ENCODE measurements at regions not wholly inside any gene's neighbourhood (a gene's known extent, or its start where the extent isn't known, plus 50 kb on each side); places are given as distances from the start of the nearest gene placed in this dataset.
"Not testable (repeated sequence)": the region's sequence is repeated elsewhere in the genome, so short reads cannot be mapped to it uniquely, and the experiment has no call there.

DNA sequence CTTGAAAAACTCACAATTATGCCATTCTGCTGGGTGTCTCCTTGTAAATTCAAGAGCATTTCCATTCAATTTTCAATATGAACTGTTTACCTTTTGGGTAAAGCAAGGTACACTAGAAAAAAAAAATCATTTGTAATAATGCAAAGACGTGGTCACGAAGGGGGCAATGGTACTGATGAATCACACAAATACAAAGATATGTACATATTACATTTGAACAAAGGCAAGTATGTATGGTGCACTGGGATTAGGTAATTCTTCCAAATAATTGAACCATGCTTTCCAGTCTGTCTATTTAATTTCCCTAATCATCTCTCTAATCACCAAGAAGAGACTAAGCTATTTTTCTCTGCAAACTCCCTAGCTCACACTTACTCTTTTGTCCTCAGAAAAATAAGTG is 63.4 kb upstream of the RNF38 start:
- Histone ChIP-seq H3K9me3 (ENCODE audit: control insufficient read depth in 2 of 2, insufficient read depth in 1 of 2, low read depth in 1 of 2, low read length in 1 of 2) (no peaks in the 10 kb centered on the region), H3K4me3 (ENCODE audit: low read depth in 1 of 2, low read length in 2 of 2) (no peak overlapping the region), H3K4me1 (ENCODE audit: control insufficient read depth in 2 of 2, insufficient read depth in 2 of 2, low read length in 1 of 2) (peaks cover 0 to 2% of the 10 kb centered on the region in 2 donors), H3K27me3 (ENCODE audit: control insufficient read depth in 1 of 2, insufficient read depth in 2 of 2, low read length in 2 of 2) (no peaks in the 10 kb centered on the region), H3K27ac (ENCODE audit: low read depth in 2 of 2, low read length in 1 of 2) (no peak overlapping the region), H3K36me3 (ENCODE audit: control insufficient read depth in 2 of 2, insufficient read depth in 2 of 2, low read length in 1 of 2) (no peaks in the 10 kb centered on the region)
- 74 to 80% methylated on average over 2 of the region's 2 CpGs for whole genome bisulfite sequencing, 2 donors

DNA sequence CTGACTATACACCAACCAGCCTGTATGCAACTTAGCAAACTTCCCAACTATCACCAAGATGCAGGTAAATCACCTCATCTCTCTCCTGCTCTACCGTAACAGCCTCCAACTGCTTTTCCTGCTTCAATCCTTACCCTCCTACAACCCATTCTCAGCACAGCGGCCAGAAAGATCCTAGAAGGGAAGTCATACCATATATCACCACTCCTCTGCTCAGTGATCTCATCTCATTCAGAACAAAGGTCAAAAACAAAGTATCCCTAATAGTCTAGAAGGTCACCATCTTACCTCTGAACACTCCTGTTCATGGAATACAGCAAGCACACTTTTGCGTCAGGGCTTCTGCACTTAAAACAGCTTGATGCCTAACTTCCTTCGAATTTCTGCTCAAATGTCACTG is 62.2 kb upstream of the RNF38 start:
- Histone ChIP-seq H3K27me3 (ENCODE audit: control insufficient read depth in 1 of 2, insufficient read depth in 2 of 2, low read length in 2 of 2) (no peaks in the 10 kb centered on the region), H3K9me3 (ENCODE audit: control insufficient read depth in 2 of 2, insufficient read depth in 1 of 2, low read depth in 1 of 2, low read length in 1 of 2) (no peaks in the 10 kb centered on the region), H3K4me3 (ENCODE audit: low read depth in 1 of 2, low read length in 2 of 2) (no peak overlapping the region), H3K4me1 (ENCODE audit: control insufficient read depth in 2 of 2, insufficient read depth in 2 of 2, low read length in 1 of 2) (no peaks in the 10 kb centered on the region), H3K36me3 (ENCODE audit: control insufficient read depth in 2 of 2, insufficient read depth in 2 of 2, low read length in 1 of 2) (no peaks in the 10 kb centered on the region), H3K27ac (ENCODE audit: low read depth in 2 of 2, low read length in 1 of 2) (no peak overlapping the region)
- WGBS, 2 donors, result 96 to 97% methylated on average over 4 of the region's 4 CpGs

- no peaks in the 10 kb centered on the region for H3K36me3 ChIP-seq (ENCODE audit: control insufficient read depth in 2 of 2, insufficient read depth in 2 of 2, low read length in 1 of 2)
- H3K27ac ChIP-seq (ENCODE audit: low read depth in 2 of 2, low read length in 1 of 2), result no peak overlapping the region
- H3K27me3 ChIP-seq (ENCODE audit: control insufficient read depth in 1 of 2, insufficient read depth in 2 of 2, low read length in 2 of 2), result no peaks in the 10 kb centered on the region
- H3K4me1 ChIP-seq (ENCODE audit: control insufficient read depth in 2 of 2, insufficient read depth in 2 of 2, low read length in 1 of 2), result no peaks in the 10 kb centered on the region
- H3K4me3 ChIP-seq (ENCODE audit: low read depth in 1 of 2, low read length in 2 of 2), result no peak overlapping the region
- H3K9me3 ChIP-seq (ENCODE audit: control insufficient read depth in 2 of 2, insufficient read depth in 1 of 2, low read depth in 1 of 2, low read length in 1 of 2), result no peaks in the 10 kb centered on the region
Observed at GRCh38 chr9:36461323-36461722, 61.3 kb upstream of the RNF38 start.

DNA sequence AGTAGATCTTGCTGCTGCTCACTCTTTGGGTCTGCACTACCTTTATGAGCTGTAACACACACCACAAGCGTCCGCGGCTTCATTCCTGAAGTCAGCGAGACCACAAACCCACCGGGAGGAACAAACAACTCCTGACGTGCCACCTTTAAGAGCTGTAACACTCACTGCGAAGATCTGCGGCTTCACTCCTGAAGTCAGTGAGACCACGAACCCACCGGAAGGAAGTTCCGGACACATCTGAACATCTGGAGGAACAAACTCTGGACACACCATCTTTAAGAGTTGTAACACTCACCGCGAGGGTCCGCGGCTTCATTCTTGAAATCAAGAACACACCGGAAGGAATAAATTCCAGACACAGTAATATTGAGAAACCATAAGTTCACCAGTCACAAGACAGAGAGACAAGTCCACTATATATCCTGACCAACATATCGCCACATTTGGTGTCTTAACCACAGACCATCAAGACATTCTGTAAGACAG is 58.4 kb upstream of the RNF38 start:
- H3K36me3 ChIP-seq (ENCODE audit: control insufficient read depth in 2 of 2, insufficient read depth in 2 of 2, low read length in 1 of 2); H3K27me3 ChIP-seq (ENCODE audit: control insufficient read depth in 1 of 2, insufficient read depth in 2 of 2, low read length in 2 of 2); H3K4me3 ChIP-seq (ENCODE audit: low read depth in 1 of 2, low read length in 2 of 2); H3K4me1 ChIP-seq (ENCODE audit: control insufficient read depth in 2 of 2, insufficient read depth in 2 of 2, low read length in 1 of 2); H3K27ac ChIP-seq (ENCODE audit: low read depth in 2 of 2, low read length in 1 of 2); H3K9me3 ChIP-seq (ENCODE audit: control insufficient read depth in 2 of 2, insufficient read depth in 1 of 2, low read depth in 1 of 2, low read length in 1 of 2): not testable (repeated sequence)
- 74 to 81% methylated on average over 17 of the region's 17 CpGs for WGBS, 2 donors

DNA sequence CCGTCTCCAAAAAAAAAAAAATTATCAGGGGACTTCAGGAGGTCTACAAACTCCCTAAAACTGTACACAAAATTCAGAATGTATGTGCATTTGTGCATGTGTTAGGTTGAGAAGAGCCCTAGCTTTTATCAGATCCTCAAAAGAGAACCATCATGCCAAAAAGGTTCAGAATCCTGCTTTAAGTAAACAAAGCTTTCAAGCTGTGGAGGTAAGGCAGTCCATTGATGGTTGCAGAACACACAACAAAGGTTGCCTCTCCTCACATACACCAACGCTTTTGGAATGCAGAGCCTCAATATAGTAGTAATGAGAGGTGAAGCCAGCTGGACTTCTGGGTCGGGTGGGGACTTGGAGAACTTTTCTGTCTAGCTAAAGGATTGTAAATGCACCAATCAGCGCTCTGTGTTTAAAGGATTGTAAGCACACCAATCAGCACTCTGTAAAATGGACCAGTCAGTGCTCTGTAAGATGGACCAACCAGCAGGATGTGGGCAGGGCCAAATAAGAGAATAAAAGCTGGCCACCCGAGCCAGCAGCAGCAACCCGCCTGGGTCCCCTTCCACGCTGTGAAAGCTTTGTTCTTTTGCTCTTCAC is 57.9 kb upstream of the RNF38 start:
- no peaks in the 10 kb centered on the region for H3K9me3 ChIP-seq (ENCODE audit: control insufficient read depth in 2 of 2, insufficient read depth in 1 of 2, low read depth in 1 of 2, low read length in 1 of 2)
- H3K36me3 ChIP-seq (ENCODE audit: control insufficient read depth in 2 of 2, insufficient read depth in 2 of 2, low read length in 1 of 2), result no peaks in the 10 kb centered on the region
- no peaks in the 10 kb centered on the region for H3K27me3 ChIP-seq (ENCODE audit: control insufficient read depth in 1 of 2, insufficient read depth in 2 of 2, low read length in 2 of 2)
- 71 to 83% methylated on average over 7 of the region's 7 CpGs for WGBS, 2 donors
- no peak overlapping the region for H3K27ac ChIP-seq (ENCODE audit: low read depth in 2 of 2, low read length in 1 of 2)
- H3K4me3 ChIP-seq (ENCODE audit: low read depth in 1 of 2, low read length in 2 of 2), result no peak overlapping the region
- H3K4me1 ChIP-seq (ENCODE audit: control insufficient read depth in 2 of 2, insufficient read depth in 2 of 2, low read length in 1 of 2), result no peaks in the 10 kb centered on the region

- no peak overlapping the region for H3K27ac ChIP-seq (ENCODE audit: low read depth in 2 of 2, low read length in 1 of 2)
- H3K27me3 ChIP-seq (ENCODE audit: control insufficient read depth in 1 of 2, insufficient read depth in 2 of 2, low read length in 2 of 2), result no peaks in the 10 kb centered on the region
- WGBS, 2 donors, result 78 to 93% methylated on average over 1 of the region's 1 CpG
- H3K36me3 ChIP-seq (ENCODE audit: control insufficient read depth in 2 of 2, insufficient read depth in 2 of 2, low read length in 1 of 2), result no peaks in the 10 kb centered on the region
- H3K4me3 ChIP-seq (ENCODE audit: low read depth in 1 of 2, low read length in 2 of 2), result no peak overlapping the region
- no peaks in the 10 kb centered on the region for H3K9me3 ChIP-seq (ENCODE audit: control insufficient read depth in 2 of 2, insufficient read depth in 1 of 2, low read depth in 1 of 2, low read length in 1 of 2)
- no peaks in the 10 kb centered on the region for H3K4me1 ChIP-seq (ENCODE audit: control insufficient read depth in 2 of 2, insufficient read depth in 2 of 2, low read length in 1 of 2)
Observed at GRCh38 chr9:36456480-36457065, 56.5 kb upstream of the RNF38 start.

DNA sequence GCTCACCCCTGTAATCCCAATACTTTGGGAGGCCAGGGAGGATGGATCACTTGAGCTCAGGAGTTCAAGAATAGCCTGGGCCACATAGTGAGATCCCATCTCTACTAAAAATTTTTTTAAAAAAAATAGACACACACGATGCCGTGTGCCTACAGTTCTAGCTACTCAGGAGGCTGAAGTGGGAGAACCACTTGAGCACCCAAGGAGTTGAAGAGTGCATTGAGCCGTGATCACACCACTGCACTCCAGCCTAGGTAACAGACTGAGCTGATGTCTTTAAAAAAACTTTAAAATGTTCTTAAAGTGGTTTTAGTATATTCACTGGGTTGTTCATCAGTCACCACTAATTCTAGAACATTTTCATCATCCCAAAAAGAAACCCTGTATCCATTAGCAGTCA is 51.9 kb upstream of the RNF38 start:
- 93 to 95% methylated on average over 3 of the region's 3 CpGs for WGBS, 2 donors
- no peaks in the 10 kb centered on the region for H3K27me3 ChIP-seq (ENCODE audit: control insufficient read depth in 1 of 2, insufficient read depth in 2 of 2, low read length in 2 of 2)
- no peaks in the 10 kb centered on the region for H3K4me1 ChIP-seq (ENCODE audit: control insufficient read depth in 2 of 2, insufficient read depth in 2 of 2, low read length in 1 of 2)

GRCh38 chr9:36450110-36450732 is 50.2 kb upstream of the RNF38 start:
- no peak overlapping the region for H3K27ac ChIP-seq (ENCODE audit: low read depth in 2 of 2, low read length in 1 of 2)
- no peaks in the 10 kb centered on the region for H3K27me3 ChIP-seq (ENCODE audit: control insufficient read depth in 1 of 2, insufficient read depth in 2 of 2, low read length in 2 of 2)
- no peaks in the 10 kb centered on the region for H3K9me3 ChIP-seq (ENCODE audit: control insufficient read depth in 2 of 2, insufficient read depth in 1 of 2, low read depth in 1 of 2, low read length in 1 of 2)
- WGBS, 2 donors, result 89 to 91% methylated on average over 3 of the region's 3 CpGs
- H3K36me3 ChIP-seq (ENCODE audit: control insufficient read depth in 2 of 2, insufficient read depth in 2 of 2, low read length in 1 of 2), result no peaks in the 10 kb centered on the region
- H3K4me3 ChIP-seq (ENCODE audit: low read depth in 1 of 2, low read length in 2 of 2), result no peak overlapping the region
- no peaks in the 10 kb centered on the region for H3K4me1 ChIP-seq (ENCODE audit: control insufficient read depth in 2 of 2, insufficient read depth in 2 of 2, low read length in 1 of 2)

More for the DNA sequence above, 51.9 kb upstream of the RNF38 start:
- Histone ChIP-seq H3K9me3 (ENCODE audit: control insufficient read depth in 2 of 2, insufficient read depth in 1 of 2, low read depth in 1 of 2, low read length in 1 of 2) (no peaks in the 10 kb centered on the region), H3K27ac (ENCODE audit: low read depth in 2 of 2, low read length in 1 of 2) (no peak overlapping the region), H3K4me3 (ENCODE audit: low read depth in 1 of 2, low read length in 2 of 2) (no peak overlapping the region), H3K36me3 (ENCODE audit: control insufficient read depth in 2 of 2, insufficient read depth in 2 of 2, low read length in 1 of 2) (no peaks in the 10 kb centered on the region)
